Smooth muscle cell (in vitro differentiated cells): ENCODE measurements at regions not wholly inside any gene's neighbourhood (a gene's known extent, or its start where the extent isn't known, plus 50 kb on each side); places are given as distances from the start of the nearest gene placed in this dataset.

Experiments used
- DNase-seq: peaks from one replicate; lab custom pipeline; 2025; ENCODE audit not compliant: unreplicated experiment; lab: John Stamatoyannopoulos, UW
- H2AFZ ChIP-seq: fragments of 200-600 bp; sonication (generic); 2 replicates; pipeline ENCODE4 v1.6.0; 2016; ENCODE audit warnings: antibody characterized with exemption, low read depth, mild to moderate bottlenecking
- H3F3A ChIP-seq: fragments of 200-600 bp; sonication (generic); 2 replicates; pipeline ENCODE4 v1.6.0; 2017; ENCODE audit warnings: antibody characterized with exemption, low read depth
- H3K27ac ChIP-seq: fragments of 200-600 bp; sonication (generic); 2 replicates; pipeline ENCODE4 v1.5.1; 2016; ENCODE audit warnings: low read depth, mild to moderate bottlenecking
- H3K27me3 ChIP-seq: fragments of 200-600 bp; sonication (generic); 2 replicates; pipeline ENCODE4 v1.6.1; 2016; ENCODE audit warnings: low read depth, mild to moderate bottlenecking
- H3K36me3 ChIP-seq: fragments of 200-600 bp; sonication (generic); 2 replicates; pipeline ENCODE4 v1.5.1; 2016; ENCODE audit warnings: low read depth
- H3K4me1 ChIP-seq: fragments of 200-600 bp; sonication (generic); 2 replicates; pipeline ENCODE4 v1.5.1; 2016; ENCODE audit warnings: low read depth
- H3K4me2 ChIP-seq: fragments of 200-600 bp; sonication (generic); 2 replicates; pipeline ENCODE4 v1.6.0; 2016; ENCODE audit warnings: mild to moderate bottlenecking
- H3K4me3 ChIP-seq: fragments of 200-600 bp; sonication (generic); 2 replicates; pipeline ENCODE4 v1.5.1; 2016; ENCODE audit warnings: mild to moderate bottlenecking
- H3K79me2 ChIP-seq: fragments of 200-600 bp; sonication (generic); 2 replicates; pipeline ENCODE4 v1.6.0; 2016; ENCODE audit warnings: low read depth, mild to moderate bottlenecking
- H3K9ac ChIP-seq: fragments of 200-600 bp; sonication (generic); 2 replicates; pipeline ENCODE4 v1.6.0; 2016; ENCODE audit warnings: low read depth
- H3K9me3 ChIP-seq: fragments of 200-600 bp; sonication (generic); replicated peaks from 2 replicates; pipeline ENCODE4 v1.5.1; 2016; ENCODE audit warnings: low read depth
- H4K20me1 ChIP-seq: fragments of 200-600 bp; sonication (generic); 2 replicates; pipeline ENCODE4 v1.6.0; 2016; ENCODE audit warnings: low read depth
- CTCF ChIP-seq: fragments of 200-600 bp; sonication (generic); IDR thresholded peaks from 2 replicates; pipeline ENCODE4 v1.5.1; 2017; ENCODE audit warnings: borderline replicate concordance, mild to moderate bottlenecking, antibody characterized with exemption; ENCODE audit not compliant: insufficient read depth, poor library complexity, severe bottlenecking
- WGBS: methylation state at CpG from one replicate; pipeline ENCODE4 v1.1.7; 2016; ENCODE audit warnings: low lambda C conversion rate; 5-methylcytosine and 5-hydroxymethylcytosine counted together

- Histone ChIP-seq H3K36me3 (no peaks in the 10 kb centered on the region), H3K4me2 (no peak overlapping the region), H3K27me3 (no peaks in the 10 kb centered on the region), H2AFZ (no peak overlapping the region), H3K4me3 (no peak overlapping the region), H3K9me3 (no peaks in the 10 kb centered on the region), H3F3A (no peaks in the 10 kb centered on the region), H4K20me1 (no peaks in the 10 kb centered on the region), H3K4me1 (no peaks in the 10 kb centered on the region), H3K27ac (no peak overlapping the region), H3K79me2 (no peaks in the 10 kb centered on the region), H3K9ac (no peak overlapping the region)
- TF ChIP-seq CTCF, result no peak
- DNase-seq, result no peak
- WGBS, result 78% methylated on average over 1 of the region's 1 CpG
These were observed 80.5 kb downstream of the CBLN1 start for GRCh38 chr16:49201118-49201517.

- Histone ChIP-seq H3F3A (no peaks in the 10 kb centered on the region), H3K36me3 (no peaks in the 10 kb centered on the region), H3K79me2 (no peaks in the 10 kb centered on the region), H3K27me3 (no peaks in the 10 kb centered on the region), H2AFZ (no peak overlapping the region), H3K9ac (no peak overlapping the region), H4K20me1 (no peaks in the 10 kb centered on the region), H3K4me1 (no peaks in the 10 kb centered on the region), H3K27ac (no peak overlapping the region), H3K4me3 (no peak overlapping the region), H3K4me2 (no peak overlapping the region), H3K9me3 (no peaks in the 10 kb centered on the region)
- DNase-seq, result no peak
- 86% methylated on average over 8 of the region's 8 CpGs for WGBS
- no peak for TF ChIP-seq CTCF
These were observed 81.3 kb downstream of the CBLN1 start for GRCh38 chr16:49200223-49200820.

- Histone ChIP-seq H2AFZ (no peak overlapping the region), H3K9ac (no peak overlapping the region), H3K36me3 (no peaks in the 10 kb centered on the region), H4K20me1 (no peaks in the 10 kb centered on the region), H3K4me3 (no peak overlapping the region), H3K4me1 (no peaks in the 10 kb centered on the region), H3K79me2 (no peaks in the 10 kb centered on the region), H3K4me2 (no peak overlapping the region), H3K27me3 (no peaks in the 10 kb centered on the region), H3K9me3 (no peaks in the 10 kb centered on the region), H3K27ac (no peak overlapping the region), H3F3A (no peaks in the 10 kb centered on the region)
- 90% methylated on average over 5 of the region's 5 CpGs for WGBS
- DNase-seq, result no peak
- no peak for TF ChIP-seq CTCF
These were observed 86.4 kb downstream of the CBLN1 start for GRCh38 chr16:49195237-49195548.

- Histone ChIP-seq H3K27me3 (no peaks in the 10 kb centered on the region), H4K20me1 (no peaks in the 10 kb centered on the region), H3K4me3 (no peak overlapping the region), H3F3A (no peaks in the 10 kb centered on the region), H3K79me2 (no peaks in the 10 kb centered on the region), H3K9me3 (no peaks in the 10 kb centered on the region), H3K36me3 (no peaks in the 10 kb centered on the region), H2AFZ (no peak overlapping the region), H3K4me2 (no peak overlapping the region), H3K27ac (no peak overlapping the region), H3K4me1 (no peaks in the 10 kb centered on the region), H3K9ac (no peak overlapping the region)
- no peak for DNase-seq
- 82% methylated on average over 16 of the region's 16 CpGs for WGBS
- no peak for TF ChIP-seq CTCF
These were observed 87.0 kb downstream of the CBLN1 start for GRCh38 chr16:49194537-49195236.
